Thyroid gland (tissue), 4 donors: ENCODE measurements at regions not wholly inside any gene's neighbourhood (a gene's known extent, or its start where the extent isn't known, plus 50 kb on each side); places are given as distances from the start of the nearest gene placed in this dataset.

Source experiments
- POLR2A ChIP-seq, 2 donors: fragments of 450-650 bp; IDR thresholded peaks; one replicate each; pipeline ENCODE4 v1.6.1; 2017; ENCODE audit warnings: antibody characterized with exemption in 2 of 2, mild to moderate bottlenecking in 2 of 2, moderate library complexity in 1 of 2
- TF ChIP-seq, protein P1 (sequence below), 6 experiments: fragments of 200-600 bp in 3 of 6; fragments of 450-650 bp in 3 of 6; sonication (generic) in 3 of 6; IDR thresholded peaks; one replicate each; pipeline ENCODE4 v1.5.1; 2016 to 2019; ENCODE audit warnings: antibody characterized with exemption in 6 of 6, mild to moderate bottlenecking in 2 of 6, inconsistent platforms in 1 of 6, moderate library complexity in 1 of 6

DNA sequence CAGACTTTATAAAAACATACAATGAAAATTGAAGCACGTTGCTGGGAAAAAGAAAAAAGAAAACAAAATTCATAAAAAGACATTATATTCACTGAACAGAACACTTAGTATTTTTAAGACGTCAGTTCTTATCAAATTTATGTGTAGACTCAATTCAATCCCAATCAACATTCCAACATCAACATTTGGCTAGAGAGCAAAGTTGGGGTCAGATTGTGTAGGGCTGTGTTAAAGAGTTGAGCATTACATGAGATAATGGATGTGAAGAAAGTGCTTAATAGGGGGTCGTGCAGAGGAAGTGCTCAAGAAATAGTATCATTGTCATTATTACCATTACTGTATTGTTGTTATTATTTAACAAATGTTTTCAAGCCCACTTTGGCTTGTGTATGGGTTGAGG lies 154.1 kb upstream of the TNP1 start:
- TF ChIP-seq, protein P1, sequence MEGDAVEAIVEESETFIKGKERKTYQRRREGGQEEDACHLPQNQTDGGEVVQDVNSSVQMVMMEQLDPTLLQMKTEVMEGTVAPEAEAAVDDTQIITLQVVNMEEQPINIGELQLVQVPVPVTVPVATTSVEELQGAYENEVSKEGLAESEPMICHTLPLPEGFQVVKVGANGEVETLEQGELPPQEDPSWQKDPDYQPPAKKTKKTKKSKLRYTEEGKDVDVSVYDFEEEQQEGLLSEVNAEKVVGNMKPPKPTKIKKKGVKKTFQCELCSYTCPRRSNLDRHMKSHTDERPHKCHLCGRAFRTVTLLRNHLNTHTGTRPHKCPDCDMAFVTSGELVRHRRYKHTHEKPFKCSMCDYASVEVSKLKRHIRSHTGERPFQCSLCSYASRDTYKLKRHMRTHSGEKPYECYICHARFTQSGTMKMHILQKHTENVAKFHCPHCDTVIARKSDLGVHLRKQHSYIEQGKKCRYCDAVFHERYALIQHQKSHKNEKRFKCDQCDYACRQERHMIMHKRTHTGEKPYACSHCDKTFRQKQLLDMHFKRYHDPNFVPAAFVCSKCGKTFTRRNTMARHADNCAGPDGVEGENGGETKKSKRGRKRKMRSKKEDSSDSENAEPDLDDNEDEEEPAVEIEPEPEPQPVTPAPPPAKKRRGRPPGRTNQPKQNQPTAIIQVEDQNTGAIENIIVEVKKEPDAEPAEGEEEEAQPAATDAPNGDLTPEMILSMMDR (IDR thresholded peaks at IDR 0.05): no peak
- TF ChIP-seq POLR2A (IDR thresholded peaks at IDR 0.05): no peak
